Femur (tissue), 1 donor: ENCODE measurements at regions not wholly inside any gene's neighbourhood (a gene's known extent, or its start where the extent isn't known, plus 50 kb on each side); places are given as distances from the start of the nearest gene placed in this dataset.

ENCODE experiments used
- DNase-seq: peaks from one replicate; pipeline ENCODE4 v3.0.0-alpha.2; 2017

GRCh38 chr1:29549001-29549400 is 312.7 kb downstream of the PTPRU start:
- no peak for DNase-seq

GRCh38 chr1:29548091-29548490 is 311.8 kb downstream of the PTPRU start:
- no peak for DNase-seq

- DNase-seq = no peak
Observed at GRCh38 chr1:29547300-29547699, 311.0 kb downstream of the PTPRU start.

- DNase-seq = no peak
Observed at GRCh38 chr1:29546496-29546895, 310.2 kb downstream of the PTPRU start.

- DNase-seq = no peak
Observed at GRCh38 chr1:29544406-29544805, 308.1 kb downstream of the PTPRU start.

GRCh38 chr1:29543586-29543985 is 307.3 kb downstream of the PTPRU start:
- DNase-seq = no peak

GRCh38 chr1:29542548-29542947 is 306.2 kb downstream of the PTPRU start:
- DNase-seq = peak; percentile 18

- peak; percentile 9 for DNase-seq
Observed at GRCh38 chr1:29541631-29542030, 305.3 kb downstream of the PTPRU start.

- DNase-seq = peak; percentile 5
Observed at GRCh38 chr1:29540801-29541357, 304.6 kb downstream of the PTPRU start.

- peak; percentile 2 for DNase-seq
Observed at GRCh38 chr1:29539971-29540370, 303.6 kb downstream of the PTPRU start.

- DNase-seq = peak; percentile 6
Observed at GRCh38 chr1:29538586-29538985, 302.3 kb downstream of the PTPRU start.

- peak; percentile 19 for DNase-seq
Observed at GRCh38 chr1:29532751-29533150, 296.4 kb downstream of the PTPRU start.

GRCh38 chr1:29532285-29532684 is 296.0 kb downstream of the PTPRU start:
- DNase-seq = peak; percentile 4

GRCh38 chr1:29531596-29531995 is 295.3 kb downstream of the PTPRU start:
- DNase-seq = peak; percentile 4

GRCh38 chr1:29529677-29530278 is 293.5 kb downstream of the PTPRU start:
- no peak for DNase-seq

- peak; percentile 17 for DNase-seq
Observed at GRCh38 chr1:29527314-29528004, 291.1 kb downstream of the PTPRU start.

GRCh38 chr1:29525941-29526340 is 289.6 kb downstream of the PTPRU start:
- DNase-seq = no peak

- DNase-seq = peak; percentile 5
Observed at GRCh38 chr1:29524285-29525065, 288.2 kb downstream of the PTPRU start.

- DNase-seq = peak; percentile 2
Observed at GRCh38 chr1:29523576-29523975, 287.3 kb downstream of the PTPRU start.

GRCh38 chr1:29523136-29523535 is 286.8 kb downstream of the PTPRU start:
- DNase-seq = peak; percentile 1

- peak; percentile 6 for DNase-seq
Observed at GRCh38 chr1:29521811-29522580, 285.7 kb downstream of the PTPRU start.

- peak; percentile 13 for DNase-seq
Observed at GRCh38 chr1:29521438-29521715, 285.1 kb downstream of the PTPRU start.
